NOMO-1 treated with dmso at 0.1 percent for 144 hours (cell line): ENCODE measurements at regions not wholly inside any gene's neighbourhood (a gene's known extent, or its start where the extent isn't known, plus 50 kb on each side); places are given as distances from the start of the nearest gene placed in this dataset.
"Not testable (repeated sequence)": the region's sequence is repeated elsewhere in the genome, so short reads cannot be mapped to it uniquely, and the experiment has no call there.

Source experiments
- DNase-seq: peaks from one replicate; lab custom pipeline; 2025; ENCODE audit not compliant: unreplicated experiment; lab: John Stamatoyannopoulos, UW

DNA sequence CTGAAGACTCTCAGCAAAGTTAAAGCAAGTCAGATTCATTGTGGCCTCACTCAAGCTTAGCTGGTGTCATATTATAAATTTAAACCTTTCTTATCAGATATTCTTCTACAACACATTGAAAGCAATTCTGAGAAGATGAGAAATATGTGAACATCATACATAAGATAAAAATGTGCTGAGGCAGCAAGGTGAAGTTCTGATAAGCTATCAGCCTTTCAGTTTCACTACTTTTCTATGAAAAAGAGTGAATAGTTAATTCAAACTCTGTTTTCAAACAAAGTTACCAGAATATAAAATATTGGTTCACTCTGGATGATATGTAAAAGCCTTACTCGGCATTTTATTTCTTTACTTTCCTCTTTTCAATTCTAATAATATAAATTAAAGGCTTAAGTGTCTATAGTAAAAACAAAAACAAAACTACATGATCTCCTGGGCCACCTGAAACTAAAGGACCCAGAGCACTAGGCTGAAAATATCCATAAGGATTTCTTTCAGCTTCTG, 824.4 kb downstream of the MTRR start:
- DNase-seq = no peak

DNA sequence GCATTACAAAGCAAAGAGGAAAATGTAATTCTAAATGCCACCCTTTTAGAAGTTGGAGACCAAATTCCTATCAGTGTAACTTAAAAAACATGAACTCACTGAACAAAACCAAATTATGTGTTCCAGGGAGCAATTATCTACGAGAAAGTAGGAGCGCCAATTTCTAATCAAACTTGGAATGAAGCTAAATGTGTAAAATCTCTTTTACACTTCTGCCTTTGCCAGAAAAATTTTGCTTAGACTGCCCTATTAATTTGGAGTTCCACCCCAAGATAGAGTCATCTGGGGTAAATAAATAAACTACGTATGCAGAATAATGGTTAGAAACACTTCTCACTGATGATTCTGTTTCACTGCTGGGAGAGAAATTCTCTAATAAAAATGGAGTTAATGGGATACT, 825.6 kb downstream of the MTRR start:
- no peak for DNase-seq

GRCh38 chr5:8695902-8696845, 827.2 kb downstream of the MTRR start:
- no peak for DNase-seq

GRCh38 chr5:8700222-8700621, 831.3 kb downstream of the MTRR start:
- no peak for DNase-seq

- DNase-seq = no peak
These were observed 831.7 kb downstream of the MTRR start for GRCh38 chr5:8700671-8701070.

DNA sequence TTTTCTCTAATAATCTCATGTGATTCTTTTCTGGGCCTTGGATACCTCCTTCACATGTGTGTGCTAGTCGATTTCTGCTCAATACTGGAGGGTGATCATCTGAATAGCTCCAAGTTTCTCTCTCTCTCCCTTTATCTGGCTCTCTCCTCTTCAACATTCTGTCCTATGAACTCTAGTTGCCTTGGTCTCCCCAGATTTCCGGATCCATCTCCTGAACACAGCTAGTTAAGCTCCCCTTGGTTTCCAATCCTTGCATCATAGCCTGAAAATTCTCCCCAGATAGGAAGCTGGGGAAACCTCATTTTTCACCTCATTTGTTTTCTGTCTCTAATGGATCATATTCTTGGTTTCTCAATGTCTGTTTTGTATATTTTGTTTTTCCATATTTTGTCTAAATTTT, 832.3 kb downstream of the MTRR start:
- no peak for DNase-seq

GRCh38 chr5:8710426-8710930, 835.4 kb downstream of the SEMA5A start:
- no peak for DNase-seq

- no peak for DNase-seq
These were observed 831.7 kb downstream of the SEMA5A start for GRCh38 chr5:8714198-8714597.

DNA sequence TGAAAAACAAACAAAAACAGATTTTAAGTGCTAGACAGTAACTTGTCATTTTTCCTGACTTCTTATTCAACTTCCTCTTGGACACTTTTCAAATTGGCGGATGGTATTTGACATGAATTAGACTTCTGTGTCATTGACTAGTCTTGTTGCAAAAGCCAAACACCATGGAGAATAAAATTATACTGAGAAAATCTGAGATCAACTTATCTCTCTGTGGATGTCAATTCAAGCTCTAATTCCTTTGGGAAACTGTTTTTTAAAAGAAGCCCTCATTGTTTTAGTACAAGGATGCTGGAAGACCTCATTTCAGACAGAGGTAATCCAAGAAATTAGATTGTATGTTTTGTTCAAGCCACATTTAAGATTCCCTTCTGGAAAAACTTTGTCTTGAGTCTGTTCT, 831.0 kb downstream of the SEMA5A start:
- DNase-seq = no peak

GRCh38 chr5:8719796-8720195, 826.1 kb downstream of the SEMA5A start:
- DNase-seq = no peak

DNA sequence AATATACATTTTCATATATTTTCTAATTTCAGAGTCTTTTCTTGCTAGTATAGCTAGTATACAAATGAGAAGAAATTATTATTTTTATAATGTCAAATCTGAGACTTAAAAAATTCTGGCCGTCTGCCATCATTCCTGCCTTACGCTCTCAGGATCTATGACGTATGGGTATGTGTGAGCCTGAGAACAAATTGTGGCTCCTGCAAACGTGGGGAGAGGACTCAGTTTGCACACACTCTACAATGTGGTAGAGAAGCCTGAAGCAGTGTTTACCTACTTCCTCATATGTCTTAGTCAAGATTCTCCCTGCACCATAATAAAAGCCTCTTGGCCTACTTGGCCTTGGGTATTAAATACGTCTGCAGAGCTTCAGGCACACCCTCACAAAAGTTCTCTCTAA, 825.4 kb downstream of the SEMA5A start:
- no peak for DNase-seq

GRCh38 chr5:8721536-8721935, 824.3 kb downstream of the SEMA5A start:
- no peak for DNase-seq

DNA sequence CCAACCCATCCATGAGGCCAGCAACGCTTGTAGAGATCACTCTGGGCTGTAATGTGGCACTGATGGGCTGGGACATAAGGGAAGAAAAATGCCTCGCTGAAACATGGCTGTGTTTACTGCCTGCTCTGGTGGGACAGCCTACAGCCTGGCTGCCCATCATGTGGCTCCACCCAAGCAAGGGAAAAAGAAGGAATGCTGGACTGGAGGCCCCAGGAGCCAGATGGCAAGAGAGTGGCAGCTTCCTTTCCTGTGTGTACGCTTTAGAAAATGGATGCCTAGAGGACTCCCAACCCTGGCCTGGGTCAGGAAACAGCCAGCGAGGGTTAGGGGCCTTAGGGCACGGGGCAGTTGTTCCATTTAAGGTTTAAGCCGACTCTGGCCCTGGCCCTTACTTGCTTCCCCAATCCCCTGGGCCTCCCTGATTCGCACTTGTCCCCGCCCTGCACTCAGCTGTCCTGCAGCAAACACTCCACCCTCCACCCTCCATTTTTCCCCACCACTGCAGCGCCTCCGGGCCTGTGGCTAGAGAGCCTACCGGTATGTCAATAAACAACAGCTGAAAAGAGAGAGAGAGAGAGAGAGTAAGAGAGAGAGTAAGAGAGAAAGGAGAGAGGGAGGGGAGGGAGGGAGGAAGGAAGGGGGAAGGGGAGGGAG, 819.4 kb downstream of the SEMA5A start:
- no peak for DNase-seq

GRCh38 chr5:8727396-8727795, 818.5 kb downstream of the SEMA5A start:
- DNase-seq = no peak

- DNase-seq = no peak
These were observed 816.4 kb downstream of the SEMA5A start for GRCh38 chr5:8729437-8729836.

DNA sequence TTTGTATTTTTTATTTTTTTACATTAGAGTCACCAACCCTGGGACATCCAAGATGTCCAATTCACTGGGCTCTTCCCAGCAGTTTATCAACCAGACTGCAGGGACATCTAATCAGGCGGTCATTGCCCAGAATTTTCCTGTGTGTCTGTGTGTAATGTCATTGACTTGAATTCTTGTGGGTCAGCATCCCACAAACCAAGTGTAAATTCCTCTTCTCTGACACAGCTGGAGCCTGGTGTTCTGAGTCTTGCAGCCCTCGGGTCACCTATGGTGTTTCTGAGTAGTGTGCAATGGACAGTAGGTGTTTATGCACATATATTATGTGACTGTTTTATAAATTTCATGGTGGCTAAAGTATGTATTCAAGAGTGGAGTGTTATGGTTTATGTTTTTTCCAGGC, 815.7 kb downstream of the SEMA5A start:
- DNase-seq = no peak

- DNase-seq = not testable (repeated sequence)
These were observed 814.8 kb downstream of the SEMA5A start for GRCh38 chr5:8731110-8731509.

GRCh38 chr5:8740595-8740994, 805.3 kb downstream of the SEMA5A start:
- DNase-seq = no peak

- DNase-seq = no peak
These were observed 796.3 kb downstream of the SEMA5A start for GRCh38 chr5:8749556-8749955.

DNA sequence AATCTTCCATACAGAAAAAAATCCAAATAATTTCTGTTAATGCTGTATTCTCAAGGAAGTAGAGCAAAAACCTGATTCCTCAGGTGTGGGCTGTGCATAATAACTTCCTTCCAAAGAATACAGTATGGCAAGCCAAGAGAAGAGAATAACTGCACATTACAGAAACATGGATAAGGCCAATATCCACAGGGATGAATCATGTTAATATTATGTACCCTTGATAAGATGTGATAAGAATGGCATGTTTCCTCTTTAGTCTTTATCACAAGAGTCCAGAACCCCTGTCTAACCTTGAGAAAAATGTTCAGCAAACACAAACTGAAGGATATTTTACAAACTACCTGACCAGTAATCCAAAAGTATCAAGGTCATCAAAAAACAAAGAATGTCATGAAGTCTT, 795.8 kb downstream of the SEMA5A start:
- no peak for DNase-seq

DNA sequence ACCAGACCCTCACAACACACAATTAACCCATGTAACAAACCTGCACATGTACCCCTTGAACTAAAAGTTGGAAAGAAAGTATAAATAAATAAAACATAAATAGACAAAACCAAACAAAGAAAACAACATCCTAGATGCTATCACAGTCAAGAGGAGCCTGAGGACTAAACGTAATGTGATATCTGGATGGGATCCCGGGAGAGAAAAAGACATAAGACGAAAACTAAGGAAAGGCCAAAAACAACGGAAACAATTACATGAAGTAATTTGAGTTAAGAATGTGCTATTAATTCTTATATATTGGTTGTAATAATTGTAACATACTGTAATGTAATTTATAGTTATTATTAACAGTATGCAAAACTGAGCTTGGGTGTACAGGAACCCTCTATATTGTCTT, 793.9 kb downstream of the SEMA5A start:
- DNase-seq = no peak

- DNase-seq = no peak
These were observed 793.3 kb downstream of the SEMA5A start for GRCh38 chr5:8752595-8752994.
